ENCODE measurements at regions not wholly inside any gene's neighbourhood (a gene's known extent, or its start where the extent isn't known, plus 50 kb on each side); places are given as distances from the start of the nearest gene placed in this dataset.

DNA sequence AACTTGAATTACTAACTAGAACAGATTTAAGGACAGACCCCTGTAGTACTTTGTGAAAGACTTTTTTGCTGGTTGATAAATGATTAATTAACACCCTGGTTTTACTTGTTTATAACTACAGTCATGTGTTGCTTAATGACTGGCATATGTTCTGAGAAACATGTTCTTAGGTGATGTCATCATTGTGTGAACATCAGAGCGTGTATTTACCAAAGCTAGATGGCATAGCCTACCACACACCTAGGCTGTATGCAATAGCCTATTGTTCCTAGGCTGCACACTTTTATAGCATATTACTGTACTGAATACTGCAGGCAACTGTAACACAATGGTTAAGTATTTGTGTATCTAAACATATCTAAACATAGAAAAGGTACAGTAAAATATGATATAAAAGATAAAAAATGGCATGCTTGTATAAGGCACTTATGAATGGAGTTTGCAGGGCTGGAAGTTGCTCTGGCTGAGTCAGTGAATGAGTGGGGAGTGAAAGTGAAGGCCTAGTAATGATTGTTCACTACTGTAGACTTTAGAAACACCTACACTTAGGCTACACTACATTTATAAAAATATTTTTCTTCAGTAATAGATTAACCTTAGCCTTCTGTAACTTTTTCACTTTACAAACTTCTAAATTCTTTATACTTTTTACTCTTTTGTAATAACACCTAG, 260.3 kb downstream of the KCNRG start:
- no peak overlapping the region for H3K4me3 ChIP-seq (ENCODE audit: low read depth, low read length)
- TF ChIP-seq, protein P1, sequence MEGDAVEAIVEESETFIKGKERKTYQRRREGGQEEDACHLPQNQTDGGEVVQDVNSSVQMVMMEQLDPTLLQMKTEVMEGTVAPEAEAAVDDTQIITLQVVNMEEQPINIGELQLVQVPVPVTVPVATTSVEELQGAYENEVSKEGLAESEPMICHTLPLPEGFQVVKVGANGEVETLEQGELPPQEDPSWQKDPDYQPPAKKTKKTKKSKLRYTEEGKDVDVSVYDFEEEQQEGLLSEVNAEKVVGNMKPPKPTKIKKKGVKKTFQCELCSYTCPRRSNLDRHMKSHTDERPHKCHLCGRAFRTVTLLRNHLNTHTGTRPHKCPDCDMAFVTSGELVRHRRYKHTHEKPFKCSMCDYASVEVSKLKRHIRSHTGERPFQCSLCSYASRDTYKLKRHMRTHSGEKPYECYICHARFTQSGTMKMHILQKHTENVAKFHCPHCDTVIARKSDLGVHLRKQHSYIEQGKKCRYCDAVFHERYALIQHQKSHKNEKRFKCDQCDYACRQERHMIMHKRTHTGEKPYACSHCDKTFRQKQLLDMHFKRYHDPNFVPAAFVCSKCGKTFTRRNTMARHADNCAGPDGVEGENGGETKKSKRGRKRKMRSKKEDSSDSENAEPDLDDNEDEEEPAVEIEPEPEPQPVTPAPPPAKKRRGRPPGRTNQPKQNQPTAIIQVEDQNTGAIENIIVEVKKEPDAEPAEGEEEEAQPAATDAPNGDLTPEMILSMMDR (IDR thresholded peaks at IDR 0.05; ENCODE audit: low read depth, low read length, missing control alignments), result no peak
- DNase-seq (ENCODE audit: low read depth), result no peak

DNA sequence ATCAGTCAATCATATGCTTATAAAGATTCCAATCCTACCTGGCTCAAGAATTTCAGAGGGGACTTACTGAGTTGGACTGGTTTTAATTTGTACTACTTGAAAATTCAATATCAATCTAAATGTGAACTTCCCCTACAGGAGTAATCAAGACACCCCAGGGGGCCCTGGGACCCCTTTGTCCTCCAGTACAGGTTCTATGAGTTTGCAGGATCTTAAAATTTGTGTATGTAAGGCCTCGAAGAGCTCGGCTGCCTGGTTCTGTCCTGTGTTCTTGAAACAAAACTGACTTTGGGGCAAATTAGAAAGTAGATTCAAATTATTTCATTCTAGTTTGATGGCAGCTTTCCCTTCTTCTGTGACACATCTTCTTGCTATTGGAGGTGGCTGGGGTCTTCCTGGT, 261.3 kb downstream of the KCNRG start:
- H3K4me3 ChIP-seq (ENCODE audit: low read depth, low read length), result no peak overlapping the region
- TF ChIP-seq, protein P1 (IDR thresholded peaks at IDR 0.05; ENCODE audit: low read depth, low read length, missing control alignments), result no peak
- DNase-seq (ENCODE audit: low read depth), result no peak

DNA sequence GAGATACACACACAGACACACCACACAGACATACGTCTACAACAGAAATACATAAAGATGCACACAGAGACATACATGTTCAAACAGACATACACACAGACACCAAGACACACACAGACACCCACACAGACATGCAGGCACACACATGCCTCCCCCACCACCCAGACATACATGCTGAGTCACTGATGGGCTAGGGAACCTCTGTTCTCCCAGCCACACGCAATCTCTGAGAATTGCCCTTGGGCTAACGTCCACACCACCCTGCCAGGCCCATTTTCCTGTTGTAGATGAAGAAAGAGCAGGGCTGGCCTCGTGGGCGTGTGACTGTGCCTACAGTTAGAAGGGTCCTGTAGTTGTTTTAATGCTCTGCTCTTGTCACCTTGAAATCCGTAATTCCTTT, 261.9 kb downstream of the KCNRG start:
- TF ChIP-seq, protein P1 (IDR thresholded peaks at IDR 0.05; ENCODE audit: low read depth, low read length, missing control alignments), result no peak
- DNase-seq (ENCODE audit: low read depth), result no peak
- H3K4me3 ChIP-seq (ENCODE audit: low read depth, low read length), result no peak overlapping the region

DNA sequence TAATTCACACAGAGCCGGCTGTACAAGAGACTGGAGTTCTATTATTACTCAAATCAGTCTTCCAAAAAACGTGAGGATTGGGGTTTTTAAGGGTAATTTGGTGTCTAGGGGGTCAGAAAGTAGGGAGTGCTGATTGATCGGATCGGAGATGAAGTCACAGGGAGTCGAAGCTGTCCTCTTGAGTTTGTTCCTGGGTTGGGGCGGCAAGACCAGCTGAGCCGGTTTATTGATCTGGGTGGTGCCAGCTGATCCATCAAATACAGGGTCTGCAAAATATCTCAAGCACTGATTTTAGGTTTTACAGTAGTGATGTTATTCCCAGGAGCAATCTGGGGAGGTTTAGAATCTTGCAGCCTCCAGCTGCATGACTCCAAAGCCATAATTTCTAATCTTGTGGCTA, 262.7 kb downstream of the KCNRG start:
- TF ChIP-seq, protein P1 (IDR thresholded peaks at IDR 0.05; ENCODE audit: low read depth, low read length, missing control alignments), result no peak
- no peak overlapping the region for H3K4me3 ChIP-seq (ENCODE audit: low read depth, low read length)
- no peak for DNase-seq (ENCODE audit: low read depth)

DNA sequence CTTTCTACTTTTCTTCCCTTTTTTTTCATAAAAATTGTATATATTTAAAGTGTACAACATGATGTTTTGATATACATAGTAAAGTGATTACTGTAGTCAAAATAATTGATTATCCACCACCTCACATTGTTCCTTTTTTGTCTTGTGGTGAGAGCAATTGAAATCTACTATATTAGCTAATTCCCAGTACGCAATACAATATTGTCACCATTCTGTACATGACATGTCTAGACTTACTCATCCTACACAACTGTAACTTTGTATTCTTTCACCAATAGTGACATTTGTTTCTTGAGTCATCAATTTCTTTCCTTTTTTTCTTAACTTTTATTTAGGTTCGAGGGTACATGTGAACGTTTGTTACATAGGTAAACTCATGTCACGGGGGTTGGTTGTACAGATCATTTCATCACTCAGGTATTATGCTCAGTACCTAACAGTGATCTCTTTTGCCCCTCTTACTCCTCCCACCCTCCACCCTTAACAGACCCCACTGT, 265.2 kb downstream of the KCNRG start:
- no peak for DNase-seq (ENCODE audit: low read depth)
- no peak overlapping the region for H3K4me3 ChIP-seq (ENCODE audit: low read depth, low read length)
- TF ChIP-seq, protein P1 (IDR thresholded peaks at IDR 0.05; ENCODE audit: low read depth, low read length, missing control alignments), result no peak

DNA sequence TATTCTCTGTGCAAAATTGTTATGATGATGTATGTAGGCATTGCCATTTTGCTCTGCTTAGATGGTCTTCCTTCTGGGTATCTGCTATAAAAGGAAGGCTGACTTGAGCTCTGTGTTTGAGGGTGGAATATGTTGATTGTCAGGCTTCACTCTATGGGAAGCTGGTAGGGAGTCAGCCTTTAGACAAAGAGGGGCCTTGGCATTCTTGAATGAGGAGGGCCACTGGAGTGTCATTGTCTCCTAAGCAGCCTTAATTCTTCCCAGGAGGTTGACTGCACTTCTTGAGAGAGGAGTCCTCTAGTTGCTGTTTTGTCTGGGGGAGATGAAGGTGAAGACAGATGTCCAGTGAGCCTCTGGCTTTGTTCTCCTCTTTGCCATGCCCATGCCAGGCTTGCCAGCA, 266.8 kb downstream of the KCNRG start:
- TF ChIP-seq, protein P1 (IDR thresholded peaks at IDR 0.05; ENCODE audit: low read depth, low read length, missing control alignments), result no peak
- no peak for DNase-seq (ENCODE audit: low read depth)
- no peak overlapping the region for H3K4me3 ChIP-seq (ENCODE audit: low read depth, low read length)

DNA sequence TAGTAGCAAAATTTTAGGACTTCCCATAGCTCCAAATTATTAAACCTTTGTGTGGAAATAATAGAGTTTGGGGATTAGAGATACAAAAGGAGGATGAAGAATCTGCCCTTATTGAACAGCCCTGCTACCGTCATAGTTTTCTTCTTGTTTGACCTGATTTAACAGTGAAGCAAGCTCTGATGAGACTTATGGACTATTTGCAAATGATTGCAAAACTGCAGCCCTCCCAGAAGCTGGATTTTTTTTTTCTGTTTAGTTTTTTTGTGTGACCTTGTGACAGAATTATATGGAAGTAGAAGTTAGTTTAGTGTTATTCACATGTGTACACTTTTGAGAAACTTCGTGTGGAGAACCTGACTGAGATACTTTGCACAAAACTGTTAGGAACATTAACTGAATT, 267.8 kb downstream of the KCNRG start:
- DNase-seq (ENCODE audit: low read depth), result no peak
- no peak overlapping the region for H3K4me3 ChIP-seq (ENCODE audit: low read depth, low read length)
- TF ChIP-seq, protein P1 (IDR thresholded peaks at IDR 0.05; ENCODE audit: low read depth, low read length, missing control alignments), result no peak

All from GM12864 (cell line).